SH-SY5Y (cell line): ENCODE measurements at regions not wholly inside any gene's neighbourhood (a gene's known extent, or its start where the extent isn't known, plus 50 kb on each side); places are given as distances from the start of the nearest gene placed in this dataset.

ENCODE experiments used
- GATA2 ChIP-seq: IDR thresholded peaks from 2 replicates; pipeline ENCODE4 v1.6.1; 2011; ENCODE audit warnings: mild to moderate bottlenecking, low read depth, low read length
- GATA3 ChIP-seq: IDR thresholded peaks from 2 replicates; pipeline ENCODE4 v1.6.1; 2011; ENCODE audit warnings: low read depth, mild to moderate bottlenecking, low read length, moderate library complexity

DNA sequence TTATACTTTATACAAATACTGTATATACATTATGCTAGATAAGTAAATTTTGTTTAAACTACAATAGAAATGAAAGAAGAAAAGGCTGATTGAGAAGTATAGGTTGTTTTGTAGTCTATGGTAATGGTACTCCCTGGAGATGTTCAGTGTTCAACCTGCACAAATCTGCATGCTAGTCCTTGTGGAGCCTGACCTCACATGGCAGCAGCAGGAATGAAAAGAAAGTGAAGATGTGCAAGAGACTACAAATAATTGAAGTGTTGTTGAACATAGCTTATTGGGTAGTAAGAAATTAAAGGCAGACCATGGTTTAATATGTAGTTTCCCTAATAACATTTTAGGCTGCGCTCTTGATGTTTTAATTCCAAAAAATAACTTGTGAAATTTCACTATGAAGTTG, 201.2 kb downstream of the TGFB2 start:
- TF ChIP-seq GATA3 (no peak), GATA2 (no peak)

DNA sequence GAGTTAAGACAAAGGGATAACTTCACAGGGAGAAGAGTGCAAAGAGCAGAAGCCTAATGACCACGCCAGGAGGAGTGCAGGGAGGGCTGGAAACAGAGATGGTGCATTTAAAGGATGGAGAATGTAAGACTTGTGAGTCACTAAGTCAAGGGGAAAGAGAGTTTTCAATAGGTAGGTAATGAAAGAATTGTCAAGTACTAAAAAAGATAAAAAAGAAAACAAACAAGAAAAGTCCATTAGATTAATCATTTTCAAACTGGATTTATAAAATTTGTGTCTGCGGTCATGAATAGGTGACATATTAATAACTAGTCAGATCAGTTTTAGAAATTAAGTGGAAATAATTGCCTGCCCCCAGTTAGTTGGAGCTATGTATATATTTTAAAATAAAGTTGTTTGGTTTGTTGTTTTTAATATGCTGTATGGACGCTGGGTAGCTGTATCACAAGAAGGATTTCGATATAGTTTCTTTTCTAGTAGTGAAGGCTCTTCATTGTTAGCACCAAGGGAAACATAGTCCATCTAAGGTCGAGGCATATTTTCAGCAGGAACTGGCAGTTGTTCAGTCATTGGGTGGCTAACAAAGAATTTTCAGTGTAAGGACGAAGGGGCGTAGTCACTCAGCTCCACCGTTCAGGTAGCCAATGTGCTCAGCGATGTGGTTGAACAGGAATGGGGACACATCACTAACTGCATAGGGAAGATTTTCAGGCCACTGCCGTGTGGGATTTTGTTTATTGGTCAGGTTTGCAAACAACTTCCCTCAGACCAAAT, 203.0 kb downstream of the TGFB2 start:
- no peak for TF ChIP-seq GATA3
- no peak for TF ChIP-seq GATA2

DNA sequence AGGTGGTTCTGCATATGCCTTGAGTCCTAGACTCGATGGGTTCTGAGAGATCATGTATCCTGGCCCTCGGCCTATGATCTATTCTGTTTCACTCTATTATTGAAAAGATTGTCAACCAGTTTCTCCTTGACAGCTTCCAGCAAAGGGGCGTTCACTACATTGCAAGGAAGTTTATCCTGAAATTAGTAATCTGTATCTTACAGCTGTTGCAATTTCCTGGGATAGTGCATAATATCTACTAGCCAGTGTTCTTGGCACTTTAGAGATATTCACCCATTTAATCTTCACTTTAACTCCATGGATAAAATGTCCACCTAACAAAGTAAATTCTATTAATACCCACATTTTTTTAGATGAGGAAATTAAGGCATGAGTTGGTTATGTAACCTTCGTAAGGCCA, 203.6 kb downstream of the TGFB2 start:
- TF ChIP-seq GATA3 (no peak), GATA2 (no peak)

DNA sequence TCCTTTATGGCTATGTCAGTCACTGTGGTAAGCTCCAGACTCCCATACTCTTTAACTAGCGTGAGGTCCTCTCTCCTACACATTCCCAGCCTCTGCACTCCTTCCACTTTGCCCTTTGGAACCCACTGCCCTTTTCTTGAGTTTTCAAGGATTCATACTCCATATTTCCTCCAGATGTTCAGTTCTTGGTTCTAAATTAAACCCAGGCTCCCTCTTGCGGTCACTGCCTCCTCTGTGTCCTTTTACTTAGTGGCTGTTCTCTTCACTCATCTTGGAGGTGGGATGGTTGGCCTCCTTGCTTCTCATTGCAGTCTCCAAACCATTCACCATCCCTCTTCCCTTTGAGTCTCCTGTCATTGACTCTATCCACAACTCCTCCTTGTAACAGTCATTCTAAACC, 208.1 kb downstream of the TGFB2 start:
- TF ChIP-seq GATA2 = no peak
- no peak for TF ChIP-seq GATA3

DNA sequence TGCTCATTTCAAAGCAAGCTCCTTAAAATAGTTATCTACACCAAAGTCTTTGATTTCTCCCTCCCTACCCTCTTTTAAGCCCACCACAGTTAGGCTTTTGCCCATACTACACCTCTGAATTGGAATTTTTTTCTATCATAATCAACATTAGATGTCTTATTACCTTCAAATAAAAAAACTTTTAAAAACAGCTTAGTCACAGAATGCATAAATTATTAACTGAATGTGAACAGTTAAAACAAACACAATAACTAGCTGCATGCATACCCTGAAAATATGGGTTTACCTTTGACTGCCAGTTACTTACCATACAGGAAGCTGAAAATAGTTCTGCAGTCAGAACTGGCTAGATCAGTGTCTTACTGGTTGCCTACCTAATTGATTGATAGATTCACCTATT, 210.9 kb downstream of the TGFB2 start:
- no peak for TF ChIP-seq GATA2
- no peak for TF ChIP-seq GATA3

DNA sequence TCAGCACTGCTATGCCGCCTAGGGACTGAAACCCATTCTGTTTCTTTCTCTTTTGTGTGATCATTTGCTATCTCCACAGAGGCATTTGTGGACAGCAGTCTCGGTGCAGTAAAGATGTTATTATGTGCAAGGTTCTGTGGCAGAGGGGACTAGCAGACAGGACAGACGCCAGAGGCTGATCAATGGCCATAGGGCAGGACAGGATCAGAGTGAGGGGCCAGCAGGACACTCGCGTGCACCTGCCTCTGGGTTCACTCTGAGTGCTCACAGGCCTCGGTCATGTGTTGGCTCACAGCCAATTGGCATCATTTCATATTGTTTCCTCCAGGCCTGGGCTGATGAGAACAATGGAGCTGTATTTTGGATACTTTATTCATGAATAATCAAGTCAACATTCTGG, 212.6 kb downstream of the TGFB2 start:
- TF ChIP-seq GATA3 = no peak
- peak; percentile 64 for TF ChIP-seq GATA2

DNA sequence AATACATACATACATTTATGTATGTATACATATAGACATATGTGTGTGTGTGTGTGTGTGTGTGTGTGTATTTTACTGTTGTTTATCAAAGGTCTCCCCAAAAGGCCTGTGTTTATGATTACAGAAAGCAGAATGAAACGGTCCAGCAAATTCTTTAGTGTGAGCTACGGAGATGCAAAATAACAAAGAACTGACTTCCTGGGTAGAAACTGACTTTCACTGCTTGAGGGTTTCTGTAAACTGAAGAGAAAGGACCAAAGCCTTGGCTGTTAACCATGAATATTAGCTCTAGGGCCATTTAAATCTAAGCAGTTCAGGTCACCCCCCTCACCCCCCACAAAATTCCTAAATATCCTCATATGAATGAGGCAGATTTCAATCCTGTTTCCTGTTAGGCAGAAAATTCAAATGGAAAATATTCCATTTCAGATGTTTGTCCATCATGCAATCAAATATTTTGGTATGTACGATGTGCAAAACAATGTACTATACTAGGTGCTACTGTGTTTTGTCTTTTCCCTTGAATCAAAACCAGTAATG, 213.2 kb downstream of the TGFB2 start:
- TF ChIP-seq GATA2 (no peak), GATA3 (no peak)

DNA sequence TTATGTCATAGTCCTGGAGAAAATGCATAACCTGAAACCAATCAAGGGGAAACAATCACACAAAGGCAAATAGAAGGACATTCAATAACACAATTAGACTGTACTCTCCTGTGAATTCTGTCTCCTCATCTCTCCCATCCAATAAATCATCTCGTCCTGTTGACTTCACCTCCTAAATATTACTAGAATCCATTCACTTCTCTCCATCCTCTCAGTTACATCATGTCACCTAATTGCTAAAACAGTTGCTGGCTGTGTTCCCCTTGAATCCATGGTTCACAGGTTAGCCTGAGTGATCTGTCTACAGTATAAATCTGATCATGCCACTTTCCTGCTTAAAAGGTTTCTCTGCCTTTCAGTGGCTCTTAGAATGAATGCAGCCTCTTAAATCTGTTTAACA, 220.2 kb downstream of the TGFB2 start:
- TF ChIP-seq GATA2 (no peak), GATA3 (no peak)

DNA sequence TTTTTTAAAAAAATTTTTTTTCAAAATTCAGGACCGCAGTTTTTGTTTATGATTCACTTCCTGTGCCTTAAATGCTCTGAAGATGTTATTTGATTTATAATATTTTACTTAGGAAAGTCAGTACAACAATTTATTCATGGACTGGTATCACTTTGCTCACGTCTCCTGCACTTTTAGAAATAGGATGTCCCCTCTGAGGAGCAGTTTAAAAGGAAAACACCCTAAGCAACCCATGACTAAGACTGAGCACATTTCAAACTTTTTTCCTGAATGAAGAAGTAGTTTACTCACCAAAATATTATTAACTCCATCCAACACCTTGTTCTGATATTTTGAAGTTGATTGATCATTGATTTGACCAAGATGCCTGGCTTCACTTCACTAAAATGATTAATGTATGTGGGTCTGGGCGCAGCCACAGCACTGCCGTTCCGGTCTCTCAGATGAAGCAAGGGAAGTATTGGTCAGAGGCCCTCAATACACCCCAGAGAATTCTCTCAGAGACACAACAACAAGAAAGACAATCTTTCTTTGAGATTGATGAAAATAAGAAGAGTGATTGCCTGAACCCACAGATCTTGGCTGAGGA, 223.9 kb downstream of the TGFB2 start:
- TF ChIP-seq GATA2 = no peak
- no peak for TF ChIP-seq GATA3

DNA sequence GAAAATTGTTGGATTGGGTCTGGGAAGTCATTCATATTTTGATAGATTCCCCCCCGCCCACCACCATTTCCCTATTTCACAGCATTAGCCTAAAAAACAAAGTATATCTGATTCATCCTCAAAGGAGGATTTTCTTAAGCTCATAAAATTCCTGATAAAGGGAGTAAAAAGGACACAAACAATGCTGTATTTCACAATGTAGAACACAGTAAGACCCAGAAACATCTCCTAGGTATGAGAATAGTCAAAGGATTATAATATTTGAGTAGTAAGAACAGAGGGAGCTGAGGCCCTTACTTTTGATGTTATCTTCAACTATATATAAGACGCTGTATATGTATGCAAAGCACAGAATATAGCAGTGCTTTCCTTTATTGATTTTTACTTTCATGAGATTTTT, 225.3 kb downstream of the TGFB2 start:
- TF ChIP-seq GATA3 (no peak), GATA2 (no peak)

DNA sequence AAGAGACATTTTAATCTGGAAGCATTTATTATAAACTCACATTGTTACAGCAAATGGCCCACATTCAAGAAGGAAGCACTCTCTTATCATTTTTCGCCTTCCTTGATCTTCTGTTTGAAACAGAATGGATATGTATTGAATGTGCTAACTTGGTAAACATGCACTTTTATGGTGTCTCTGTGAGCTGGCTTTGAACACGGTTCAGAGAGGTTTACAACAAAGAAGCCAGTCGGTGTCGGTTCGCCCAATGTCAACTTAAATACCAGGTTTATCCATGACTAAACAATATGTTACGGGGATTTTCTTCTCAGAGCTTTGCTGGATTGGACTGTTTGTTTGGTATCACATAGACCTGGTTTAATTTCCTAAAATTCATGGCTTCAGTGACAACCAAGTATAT, 226.4 kb downstream of the TGFB2 start:
- no peak for TF ChIP-seq GATA2
- TF ChIP-seq GATA3 = no peak

DNA sequence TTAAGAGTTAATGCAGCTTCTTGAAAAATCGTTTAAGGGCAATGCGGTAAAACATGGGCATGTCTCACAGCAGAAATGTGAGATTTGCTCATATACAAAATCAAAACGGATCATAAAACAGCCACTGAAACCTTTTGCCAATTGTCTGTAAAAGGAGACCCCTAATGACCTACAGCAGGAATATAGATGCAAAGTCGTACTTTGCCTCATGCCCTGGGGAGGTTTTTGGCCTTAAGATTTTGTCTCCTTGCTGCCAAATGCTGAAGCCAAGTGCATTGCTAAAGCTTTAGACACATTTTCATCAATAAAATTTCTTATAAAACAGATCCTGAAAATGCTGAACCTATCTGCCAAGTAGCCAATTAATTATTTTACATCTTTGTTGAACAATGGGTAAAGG, 226.9 kb downstream of the TGFB2 start:
- TF ChIP-seq GATA2 (no peak), GATA3 (no peak)

DNA sequence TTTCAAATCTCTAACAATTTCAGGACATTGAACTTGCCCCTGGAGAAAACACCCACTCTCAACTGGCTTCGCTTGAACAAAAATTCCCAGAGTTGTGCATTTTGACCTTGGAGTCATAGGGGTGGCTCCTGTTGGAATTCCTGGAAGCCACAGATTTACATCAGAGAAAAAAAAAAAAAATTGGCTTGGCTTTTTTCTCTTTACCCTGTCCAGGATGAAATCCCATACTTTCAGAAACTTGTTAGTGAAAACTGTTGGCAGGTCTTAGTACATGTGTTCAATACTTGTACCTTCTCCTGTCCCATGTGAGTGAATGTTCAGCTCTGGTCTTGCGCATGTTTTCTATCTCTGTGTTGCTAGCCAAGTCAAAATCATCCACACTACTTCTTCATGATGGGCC, 228.8 kb downstream of the TGFB2 start:
- TF ChIP-seq GATA2 (no peak), GATA3 (no peak)

DNA sequence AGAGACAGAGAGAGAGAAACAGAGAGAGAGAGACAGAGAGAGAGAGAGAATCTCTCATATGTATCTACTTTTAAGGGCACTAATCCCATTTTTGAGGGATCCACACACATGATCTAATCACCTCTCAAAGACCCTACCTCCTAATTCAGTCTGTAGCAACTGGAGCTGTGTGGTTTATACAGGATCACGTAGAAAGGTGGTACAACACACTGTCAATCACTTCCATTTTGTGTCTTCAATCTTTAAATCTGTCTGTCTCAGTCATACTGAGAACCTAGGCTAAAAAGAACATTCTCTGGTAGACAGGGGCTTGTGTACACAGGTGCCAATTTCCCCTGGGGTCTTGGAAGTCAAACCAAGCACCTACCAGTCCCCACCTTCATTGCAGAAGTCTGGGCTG, 229.9 kb downstream of the TGFB2 start:
- TF ChIP-seq GATA3 (no peak), GATA2 (no peak)

DNA sequence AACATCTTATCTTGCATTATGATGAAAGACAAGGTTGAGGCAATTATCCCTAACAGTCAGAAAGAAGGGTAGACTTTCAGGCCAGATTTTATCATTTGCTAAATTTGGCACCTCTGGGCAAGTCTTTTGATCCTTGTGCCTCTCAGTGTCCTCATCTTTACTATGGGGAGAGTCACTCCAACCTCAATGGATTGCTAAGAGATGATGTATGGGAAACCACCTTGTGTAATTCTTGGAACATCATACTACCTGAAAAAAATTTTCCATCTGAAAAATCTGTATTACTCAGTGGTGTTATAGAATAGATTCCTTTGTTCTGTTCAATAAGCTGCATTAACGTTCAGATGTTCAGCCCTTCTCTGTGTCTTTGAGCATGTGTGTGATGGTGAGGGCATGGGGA, 230.7 kb downstream of the TGFB2 start:
- TF ChIP-seq GATA2 = no peak
- TF ChIP-seq GATA3 = no peak

DNA sequence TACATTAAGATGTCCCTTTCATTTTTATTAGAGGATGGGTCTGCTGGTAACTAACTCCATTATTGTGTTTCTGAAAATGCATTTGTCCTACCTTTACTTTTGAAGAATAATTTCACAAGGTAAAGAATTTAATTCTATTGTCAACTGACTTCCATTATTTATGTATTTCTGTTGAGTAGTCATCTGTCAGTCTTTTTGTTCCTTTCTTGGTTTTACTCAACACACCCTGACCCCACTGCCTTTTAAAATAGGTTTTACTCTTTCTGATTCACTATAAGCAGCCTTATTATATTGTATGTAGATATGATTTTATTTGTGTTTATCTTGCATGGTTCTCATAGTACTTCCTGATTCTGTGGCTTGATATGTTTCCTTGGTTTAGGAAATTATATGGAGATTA, 237.5 kb downstream of the TGFB2 start:
- no peak for TF ChIP-seq GATA2
- TF ChIP-seq GATA3 = no peak
